DND-41 (cell line): ENCODE measurements at regions not wholly inside any gene's neighbourhood (a gene's known extent, or its start where the extent isn't known, plus 50 kb on each side); places are given as distances from the start of the nearest gene placed in this dataset.

Experiments
- EZH2 ChIP-seq: IDR thresholded peaks from 3 replicates; pipeline ENCODE4 v1.6.1; 2012; ENCODE audit warnings: borderline replicate concordance, low read depth, mild to moderate bottlenecking, moderate library complexity, low read length, inconsistent platforms; ENCODE audit not compliant: severe bottlenecking
- TF ChIP-seq, protein P1 (sequence below): IDR thresholded peaks from 2 replicates; pipeline ENCODE4 v1.5.1; 2012; ENCODE audit warnings: borderline replicate concordance, low read length, moderate library complexity, mild to moderate bottlenecking; ENCODE audit not compliant: poor library complexity, severe bottlenecking; ENCODE audit errors: extremely low read depth

GRCh38 chr18:38009320-38009719, 443.7 kb upstream of the CELF4 start:
- TF ChIP-seq, protein P1, sequence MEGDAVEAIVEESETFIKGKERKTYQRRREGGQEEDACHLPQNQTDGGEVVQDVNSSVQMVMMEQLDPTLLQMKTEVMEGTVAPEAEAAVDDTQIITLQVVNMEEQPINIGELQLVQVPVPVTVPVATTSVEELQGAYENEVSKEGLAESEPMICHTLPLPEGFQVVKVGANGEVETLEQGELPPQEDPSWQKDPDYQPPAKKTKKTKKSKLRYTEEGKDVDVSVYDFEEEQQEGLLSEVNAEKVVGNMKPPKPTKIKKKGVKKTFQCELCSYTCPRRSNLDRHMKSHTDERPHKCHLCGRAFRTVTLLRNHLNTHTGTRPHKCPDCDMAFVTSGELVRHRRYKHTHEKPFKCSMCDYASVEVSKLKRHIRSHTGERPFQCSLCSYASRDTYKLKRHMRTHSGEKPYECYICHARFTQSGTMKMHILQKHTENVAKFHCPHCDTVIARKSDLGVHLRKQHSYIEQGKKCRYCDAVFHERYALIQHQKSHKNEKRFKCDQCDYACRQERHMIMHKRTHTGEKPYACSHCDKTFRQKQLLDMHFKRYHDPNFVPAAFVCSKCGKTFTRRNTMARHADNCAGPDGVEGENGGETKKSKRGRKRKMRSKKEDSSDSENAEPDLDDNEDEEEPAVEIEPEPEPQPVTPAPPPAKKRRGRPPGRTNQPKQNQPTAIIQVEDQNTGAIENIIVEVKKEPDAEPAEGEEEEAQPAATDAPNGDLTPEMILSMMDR = no peak
- no peak for TF ChIP-seq EZH2
